ENCODE measurements at regions not wholly inside any gene's neighbourhood (a gene's known extent, or its start where the extent isn't known, plus 50 kb on each side); places are given as distances from the start of the nearest gene placed in this dataset.

- DNase-seq (ENCODE audit: low spot score), result no peak
- TF ChIP-seq, protein P1, sequence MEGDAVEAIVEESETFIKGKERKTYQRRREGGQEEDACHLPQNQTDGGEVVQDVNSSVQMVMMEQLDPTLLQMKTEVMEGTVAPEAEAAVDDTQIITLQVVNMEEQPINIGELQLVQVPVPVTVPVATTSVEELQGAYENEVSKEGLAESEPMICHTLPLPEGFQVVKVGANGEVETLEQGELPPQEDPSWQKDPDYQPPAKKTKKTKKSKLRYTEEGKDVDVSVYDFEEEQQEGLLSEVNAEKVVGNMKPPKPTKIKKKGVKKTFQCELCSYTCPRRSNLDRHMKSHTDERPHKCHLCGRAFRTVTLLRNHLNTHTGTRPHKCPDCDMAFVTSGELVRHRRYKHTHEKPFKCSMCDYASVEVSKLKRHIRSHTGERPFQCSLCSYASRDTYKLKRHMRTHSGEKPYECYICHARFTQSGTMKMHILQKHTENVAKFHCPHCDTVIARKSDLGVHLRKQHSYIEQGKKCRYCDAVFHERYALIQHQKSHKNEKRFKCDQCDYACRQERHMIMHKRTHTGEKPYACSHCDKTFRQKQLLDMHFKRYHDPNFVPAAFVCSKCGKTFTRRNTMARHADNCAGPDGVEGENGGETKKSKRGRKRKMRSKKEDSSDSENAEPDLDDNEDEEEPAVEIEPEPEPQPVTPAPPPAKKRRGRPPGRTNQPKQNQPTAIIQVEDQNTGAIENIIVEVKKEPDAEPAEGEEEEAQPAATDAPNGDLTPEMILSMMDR (IDR thresholded peaks at IDR 0.05), result no peak
- ATAC-seq (ENCODE audit: low FRiP score), result no peak
Measured at GRCh38 chr13:82344867-82345266, 1537.4 kb downstream of the SLITRK1 start.

GRCh38 chr13:82341116-82341515, 1541.2 kb downstream of the SLITRK1 start:
- TF ChIP-seq, protein P1 (IDR thresholded peaks at IDR 0.05), result no peak
- DNase-seq (ENCODE audit: low spot score) (no peak), ATAC-seq (ENCODE audit: low FRiP score) (no peak)

DNA sequence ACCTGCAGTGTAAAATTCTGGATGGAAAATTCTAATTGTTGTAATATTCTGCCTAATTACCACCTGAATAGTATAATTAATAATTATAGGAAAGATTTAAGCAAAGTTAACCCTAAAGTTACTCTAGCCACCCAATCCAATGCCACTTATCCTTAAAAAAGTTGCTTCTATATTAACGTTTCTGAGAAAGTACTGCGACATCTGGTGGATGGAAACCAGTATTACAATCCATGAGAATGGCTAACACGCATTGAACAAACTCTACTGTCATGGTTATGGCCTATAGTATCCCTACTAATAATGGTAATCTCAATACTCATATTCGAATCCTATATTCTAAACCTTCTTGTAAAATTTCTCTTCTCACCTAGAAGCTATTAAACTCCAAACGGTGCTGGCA, 1551.8 kb downstream of the SLITRK1 start:
- no peak for DNase-seq (ENCODE audit: low spot score)
- ATAC-seq (ENCODE audit: low FRiP score), result no peak
- TF ChIP-seq, protein P1 (IDR thresholded peaks at IDR 0.05), result no peak

GRCh38 chr13:82323101-82323500, 1559.2 kb downstream of the SLITRK1 start:
- ATAC-seq (ENCODE audit: low FRiP score) (no peak), DNase-seq (ENCODE audit: low spot score) (no peak)
- TF ChIP-seq, protein P1 (IDR thresholded peaks at IDR 0.05), result no peak

- TF ChIP-seq, protein P1 (IDR thresholded peaks at IDR 0.05), result no peak
- DNase-seq (ENCODE audit: low spot score) (no peak), ATAC-seq (ENCODE audit: low FRiP score) (no peak)
Measured at GRCh38 chr13:82305588-82305987, 1576.7 kb downstream of the SLITRK1 start.

DNA sequence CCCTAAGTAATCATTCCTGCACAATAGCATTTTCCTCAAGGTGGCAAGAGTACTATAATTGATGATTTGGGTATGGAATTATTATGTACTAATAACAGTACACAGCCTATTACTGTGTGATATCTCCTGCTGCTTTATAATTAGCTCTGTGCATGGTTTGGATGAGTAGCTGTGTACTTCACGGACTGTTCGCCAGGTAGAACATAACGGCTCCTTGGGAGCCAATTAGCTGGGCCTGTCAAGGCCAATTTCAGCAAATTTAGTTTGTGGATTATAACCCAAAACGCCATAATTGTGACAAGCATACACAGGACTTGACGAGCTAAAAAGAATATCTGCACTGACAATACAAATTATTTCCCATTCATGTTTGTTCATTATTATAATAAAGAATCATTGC, 1584.2 kb downstream of the SLITRK1 start:
- DNase-seq (ENCODE audit: low spot score), result no peak
- TF ChIP-seq, protein P1 (IDR thresholded peaks at IDR 0.05), result no peak
- ATAC-seq (ENCODE audit: low FRiP score), result no peak

DNA sequence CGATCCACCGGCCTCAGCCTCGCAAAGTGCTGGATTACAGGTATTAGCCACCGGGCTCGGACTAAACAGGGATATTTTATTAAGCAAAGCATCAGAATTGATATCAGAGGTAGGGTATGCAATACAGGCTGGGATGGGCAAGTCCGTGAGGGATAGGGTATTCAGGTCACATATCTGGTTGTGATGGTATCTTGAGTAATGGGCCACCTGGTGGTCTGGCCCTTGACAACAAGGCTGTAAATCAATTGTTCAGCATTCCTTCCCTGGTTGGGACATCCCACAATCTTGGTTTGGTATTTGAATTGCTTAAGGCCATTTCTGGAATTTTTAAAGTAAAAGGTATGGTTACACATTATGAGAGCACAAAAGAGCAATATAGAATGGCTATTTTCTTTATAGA, 1588.0 kb downstream of the SLITRK1 start:
- DNase-seq (ENCODE audit: low spot score) (no peak), ATAC-seq (ENCODE audit: low FRiP score) (no peak)
- TF ChIP-seq, protein P1 (IDR thresholded peaks at IDR 0.05), result no peak

Measured in omental fat pad (tissue), 3 donors.